Ureter (tissue), 1 donor: ENCODE measurements at regions not wholly inside any gene's neighbourhood (a gene's known extent, or its start where the extent isn't known, plus 50 kb on each side); places are given as distances from the start of the nearest gene placed in this dataset.

Source experiments
- DNase-seq: peaks from one replicate; pipeline ENCODE4 v3.0.0-alpha.2; 2020; ENCODE audit warnings: low spot score
- donor health status: DM: yes; HTN: yes; CAD: no.

DNA sequence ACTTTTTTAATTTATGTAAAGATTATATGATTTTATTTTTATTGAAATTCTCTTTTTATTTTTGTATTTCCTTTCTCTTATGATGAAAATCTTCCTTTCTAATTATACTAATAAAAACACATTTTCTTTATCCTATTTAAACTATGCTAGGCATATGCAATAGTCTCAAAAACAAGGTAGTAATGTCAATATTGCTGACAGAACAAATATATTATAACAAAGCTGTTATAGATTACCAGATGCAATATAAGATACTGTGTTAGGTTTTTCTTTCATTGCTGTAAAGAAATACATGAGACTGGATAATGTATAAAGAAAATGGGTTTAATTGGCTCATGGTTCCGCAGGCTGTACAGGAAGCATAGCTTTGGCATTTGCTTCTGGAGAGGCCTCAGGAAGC, 631.2 kb upstream of the SOX11 start:
- DNase-seq: no peak

DNA sequence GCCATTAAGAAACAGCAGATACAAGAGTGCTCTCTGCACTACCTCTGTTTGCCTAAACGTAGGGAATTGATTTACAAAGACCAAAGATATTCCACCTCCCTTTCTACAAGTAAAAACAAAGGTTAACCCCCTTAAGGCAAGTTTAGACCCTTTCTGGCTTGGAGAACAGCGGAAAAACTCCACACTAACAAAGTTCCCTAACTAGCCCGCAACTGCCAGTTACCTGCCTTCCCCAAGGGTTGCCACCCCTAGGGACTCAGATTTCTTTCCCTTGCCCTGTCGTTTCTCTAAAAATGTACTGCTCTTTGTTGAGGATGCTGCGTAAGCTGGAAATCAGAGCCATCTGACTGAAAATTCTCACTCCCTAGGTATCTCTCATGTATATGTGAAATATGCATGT, 627.5 kb upstream of the SOX11 start:
- DNase-seq: no peak

DNA sequence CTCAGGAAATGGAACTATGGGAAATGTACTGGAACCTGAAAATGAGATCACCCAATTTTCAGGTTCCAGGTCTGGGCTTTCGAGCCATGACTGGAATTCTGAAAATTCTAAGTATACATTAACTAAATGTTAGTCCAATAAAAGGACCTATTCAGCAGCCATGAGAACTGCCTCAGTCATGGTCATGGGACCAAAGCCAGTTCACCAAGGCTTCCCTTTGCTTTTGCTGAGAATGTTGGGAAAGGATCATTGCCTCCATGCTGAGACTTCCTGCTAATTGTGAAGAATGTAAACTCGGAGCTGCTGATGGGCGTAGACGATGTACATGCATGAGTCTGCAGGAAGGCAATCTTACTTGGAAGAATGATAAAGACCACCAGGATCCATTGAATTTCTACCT, 624.4 kb upstream of the SOX11 start:
- DNase-seq: no peak

DNA sequence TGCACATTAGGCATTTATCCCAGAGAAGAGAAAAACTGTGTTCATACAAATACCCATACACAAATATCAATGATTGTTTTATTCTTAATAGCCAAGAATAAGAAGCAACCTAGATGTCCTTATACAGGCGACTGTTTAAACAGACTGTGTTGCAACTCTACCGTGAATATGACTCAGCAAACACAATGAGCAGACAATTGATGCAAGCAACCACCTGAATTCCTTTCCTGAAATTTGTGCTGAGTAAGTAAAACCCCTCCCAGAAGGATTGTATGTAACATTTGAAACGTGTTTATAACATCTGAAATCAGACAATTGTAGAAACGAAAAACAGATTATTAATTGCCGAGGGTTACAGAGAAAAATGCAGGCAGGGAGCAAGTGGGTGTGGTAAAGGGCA, 621.9 kb upstream of the SOX11 start:
- no peak for DNase-seq

DNA sequence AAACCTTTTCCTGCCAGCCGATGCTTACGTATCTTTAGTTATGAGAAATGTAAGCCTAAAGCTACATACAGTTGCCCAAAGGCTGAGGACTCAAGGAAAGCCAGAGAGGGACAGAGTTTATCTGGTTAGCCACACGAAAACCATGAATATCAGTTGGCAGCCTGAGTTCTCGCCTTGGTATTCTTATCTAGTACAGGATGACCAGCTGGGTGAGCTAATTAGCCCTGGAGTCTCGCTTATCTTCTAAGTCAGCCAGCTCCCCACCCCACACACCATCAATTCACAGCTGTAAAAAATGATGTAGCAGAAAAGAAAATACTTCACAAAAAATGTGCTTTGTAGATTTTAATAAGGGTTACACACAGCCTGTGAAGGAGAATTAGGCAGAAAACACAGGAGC, 617.5 kb upstream of the SOX11 start:
- no peak for DNase-seq

DNA sequence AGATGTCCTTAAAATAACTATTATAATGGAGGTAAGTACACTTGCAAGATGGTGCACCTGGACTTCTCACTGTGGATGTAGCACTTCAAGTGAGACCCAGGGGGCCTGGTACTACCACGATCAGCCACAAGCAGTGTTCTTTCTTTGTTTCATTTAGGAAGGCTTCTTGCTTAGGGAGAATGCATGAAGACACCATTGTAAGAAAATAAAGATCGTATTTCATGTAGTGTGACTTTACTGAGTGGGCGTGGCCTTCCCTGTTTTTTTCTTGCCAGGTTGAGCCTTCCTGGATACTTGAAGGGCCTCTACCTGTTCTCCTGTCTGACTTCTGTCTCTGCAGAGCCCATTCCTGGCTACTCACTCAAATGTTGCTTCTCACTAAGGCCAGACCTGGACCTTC, 615.6 kb upstream of the SOX11 start:
- DNase-seq: no peak

DNA sequence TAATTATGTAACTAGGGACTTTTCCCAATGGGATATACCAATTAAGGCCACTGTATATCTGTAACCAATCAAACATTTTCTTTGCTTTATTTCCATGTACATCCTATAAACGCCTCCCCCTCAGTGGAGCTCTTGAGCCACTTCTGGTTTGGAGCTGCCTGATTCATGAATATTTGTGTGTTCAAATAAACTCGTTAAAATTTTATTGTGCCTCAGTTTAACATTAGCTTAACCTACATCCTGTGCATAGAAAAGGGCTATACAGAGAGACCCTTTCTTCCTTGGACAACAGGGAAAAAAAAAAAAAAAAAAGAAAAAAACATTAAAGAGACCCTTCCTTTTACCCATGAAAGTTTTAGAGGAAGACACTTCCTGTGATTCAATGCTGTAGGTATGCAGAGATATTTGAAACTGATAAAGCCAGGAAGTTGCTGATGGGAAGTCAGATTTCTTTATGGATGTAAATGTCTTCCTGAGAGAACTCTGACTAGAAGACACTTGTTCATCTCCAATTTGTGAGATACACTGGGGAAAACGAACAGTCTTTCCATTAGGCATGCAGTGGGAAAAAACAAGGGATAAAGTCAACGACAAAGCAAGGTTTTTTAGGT, 614.6 kb upstream of the SOX11 start:
- no peak for DNase-seq

DNA sequence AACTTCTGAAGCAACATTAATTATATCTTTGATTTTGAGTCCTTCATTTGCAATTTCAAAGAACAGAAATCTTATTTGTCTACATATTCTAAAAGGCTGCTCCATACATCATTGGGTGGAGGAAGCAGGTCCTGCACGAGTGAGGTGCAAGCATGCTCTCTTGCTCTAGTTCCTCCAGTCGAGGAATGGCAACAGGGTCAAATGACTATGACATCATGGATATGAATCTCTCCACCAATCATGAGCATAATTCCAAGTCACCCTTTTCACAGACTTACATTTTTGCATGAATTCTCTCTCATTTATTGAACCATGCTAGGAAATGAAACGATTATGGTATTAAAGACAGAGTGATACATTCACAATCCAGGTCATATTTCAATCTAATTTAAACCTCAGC, 608.8 kb upstream of the SOX11 start:
- DNase-seq: no peak

DNA sequence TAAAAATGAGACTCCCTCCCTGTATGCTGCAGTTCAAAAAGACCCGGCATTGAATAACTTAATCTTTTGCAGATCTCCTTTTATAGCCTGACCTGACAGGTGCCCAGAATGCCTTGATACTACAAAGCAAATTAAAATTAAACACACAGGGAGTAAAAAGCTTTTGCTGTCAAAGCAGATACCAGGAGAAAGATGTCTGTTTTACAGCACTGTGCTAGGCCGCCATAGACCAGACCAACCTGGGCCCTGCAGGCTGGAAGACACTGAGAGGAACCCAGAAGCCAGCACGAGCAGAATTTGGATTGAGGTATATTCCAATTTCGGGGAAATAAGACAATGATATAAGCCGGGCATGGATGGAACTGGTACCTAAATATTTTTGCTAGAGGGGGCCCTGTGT, 602.8 kb upstream of the SOX11 start:
- DNase-seq: no peak

DNA sequence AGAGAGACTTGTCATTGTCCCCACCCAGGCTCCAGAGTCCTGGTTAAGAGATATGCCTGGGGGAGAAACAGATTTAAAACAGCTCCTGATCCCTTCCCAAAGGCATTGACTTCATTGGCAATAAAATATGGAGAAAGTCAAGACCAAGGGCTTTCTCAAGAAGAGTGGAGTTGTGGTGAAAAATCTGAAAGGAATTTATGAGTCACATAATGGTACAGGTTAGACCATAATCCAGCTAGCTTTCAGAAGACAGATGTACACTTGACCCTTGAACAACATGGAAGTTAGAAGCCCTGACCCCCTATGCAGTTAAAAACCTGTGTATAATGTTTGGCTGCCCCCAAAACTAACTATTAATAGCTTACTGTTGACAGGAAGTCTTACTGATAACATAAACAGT, 599.1 kb upstream of the SOX11 start:
- DNase-seq: no peak

DNA sequence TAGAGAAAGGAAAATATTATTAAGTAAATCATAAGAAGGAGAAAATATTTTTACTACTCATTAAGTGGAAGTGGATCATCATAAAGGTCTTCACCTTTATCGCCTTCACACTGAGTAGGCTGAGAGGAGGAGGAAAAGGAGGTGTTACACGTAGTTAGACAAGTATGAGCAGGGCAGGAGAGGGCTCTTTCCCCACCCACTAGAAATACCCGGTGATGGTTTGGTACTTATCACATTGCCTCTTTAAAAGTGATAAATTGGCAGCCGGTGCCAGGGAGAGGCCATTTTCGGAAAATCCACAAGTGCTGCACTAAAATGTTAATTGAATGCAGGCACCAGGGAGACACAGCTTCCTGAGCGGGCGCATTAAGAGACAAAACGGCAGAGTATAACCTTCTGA, 598.7 kb upstream of the SOX11 start:
- no peak for DNase-seq

DNA sequence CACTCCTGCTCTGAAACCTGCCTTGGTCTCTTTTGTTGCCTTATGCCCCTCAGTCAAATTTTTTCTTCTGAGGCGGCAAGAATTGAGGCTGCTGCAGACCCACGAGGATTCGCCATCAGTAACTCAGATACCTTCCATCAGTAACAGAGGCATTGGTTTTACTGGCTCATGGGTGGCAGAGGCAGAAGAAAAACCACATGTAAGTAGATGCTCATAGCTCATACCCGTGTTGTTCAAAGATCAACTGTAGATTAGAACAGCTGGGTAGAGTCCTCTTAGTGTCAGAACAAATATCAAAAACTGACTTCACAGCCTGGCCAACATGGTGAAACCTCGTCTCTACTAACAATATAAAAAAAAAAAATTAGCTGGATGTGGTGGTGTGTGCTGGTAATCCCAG, 598.0 kb upstream of the SOX11 start:
- no peak for DNase-seq

DNA sequence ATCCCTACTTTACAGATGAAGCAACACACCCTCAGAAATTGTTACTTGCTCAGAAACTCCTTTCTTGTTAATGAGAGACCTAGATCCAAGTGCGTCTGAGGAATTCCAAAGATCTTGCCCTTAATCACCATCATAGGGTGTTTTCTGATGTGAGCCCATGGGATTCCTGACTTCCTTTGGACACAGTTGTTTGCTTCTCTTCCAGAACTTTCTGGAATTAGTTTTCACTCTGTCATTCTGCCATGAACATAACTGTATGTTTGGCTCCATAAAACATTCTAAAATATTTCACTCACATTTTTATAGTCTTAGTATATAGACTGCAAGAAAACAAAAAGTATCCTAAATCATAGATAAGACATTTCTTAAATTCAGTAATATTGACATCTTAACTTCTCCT, 593.9 kb upstream of the SOX11 start:
- DNase-seq: no peak

DNA sequence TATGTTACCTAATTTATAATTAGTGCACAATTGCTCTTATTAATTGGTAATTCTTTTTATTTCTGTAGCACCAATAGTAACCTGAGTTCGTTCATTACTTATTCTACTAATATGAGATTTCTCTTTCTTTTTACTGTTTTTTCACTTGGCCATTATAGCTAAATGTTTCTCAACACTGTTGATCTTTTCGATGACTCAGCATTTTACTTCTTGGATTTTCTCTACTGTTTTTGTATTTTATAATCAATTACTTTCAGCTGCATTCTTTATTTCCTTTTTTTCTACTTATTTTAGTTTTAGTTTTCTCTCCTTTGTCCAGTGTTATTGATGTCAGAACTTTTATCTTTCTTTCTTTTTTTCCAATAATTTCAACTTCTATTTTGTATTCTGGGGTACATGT, 589.4 kb upstream of the SOX11 start:
- DNase-seq: no peak

DNA sequence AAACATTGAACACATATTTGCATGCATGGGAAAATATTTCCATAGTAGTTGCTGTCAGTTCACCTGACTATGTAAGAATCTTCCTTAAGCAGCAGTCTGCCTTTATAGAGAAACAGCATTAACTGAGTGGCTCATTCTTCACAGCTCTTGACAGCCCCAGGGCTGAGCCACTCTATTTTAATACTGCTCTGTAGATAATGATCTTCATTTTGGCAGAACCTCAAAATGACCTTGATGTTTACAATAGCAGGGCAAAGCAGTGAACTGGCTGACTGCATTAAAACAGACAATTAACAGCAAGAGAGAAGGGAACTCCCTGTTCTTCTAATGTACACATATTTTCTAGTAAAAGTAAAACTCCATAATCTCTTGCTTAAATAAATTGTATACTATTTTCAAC, 580.6 kb upstream of the SOX11 start:
- no peak for DNase-seq

DNA sequence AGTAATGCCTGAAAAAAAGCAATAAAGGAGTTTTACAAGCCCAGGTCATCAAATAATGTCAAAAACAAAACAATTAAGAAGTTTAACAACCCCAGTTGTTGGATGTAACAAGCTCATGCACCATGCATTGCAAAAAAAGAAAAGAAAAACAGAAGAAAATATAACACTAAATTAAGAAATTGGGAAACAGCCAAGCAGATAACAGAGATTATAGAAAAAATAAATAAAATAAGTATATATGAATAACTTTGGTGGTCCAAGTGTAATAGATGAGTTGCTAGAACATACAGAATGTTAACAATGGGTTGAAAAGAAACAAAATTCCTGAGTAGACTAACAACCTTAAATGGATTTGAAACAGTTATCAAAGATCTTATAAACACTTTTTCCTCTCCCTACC, 573.1 kb upstream of the SOX11 start:
- DNase-seq: no peak

DNA sequence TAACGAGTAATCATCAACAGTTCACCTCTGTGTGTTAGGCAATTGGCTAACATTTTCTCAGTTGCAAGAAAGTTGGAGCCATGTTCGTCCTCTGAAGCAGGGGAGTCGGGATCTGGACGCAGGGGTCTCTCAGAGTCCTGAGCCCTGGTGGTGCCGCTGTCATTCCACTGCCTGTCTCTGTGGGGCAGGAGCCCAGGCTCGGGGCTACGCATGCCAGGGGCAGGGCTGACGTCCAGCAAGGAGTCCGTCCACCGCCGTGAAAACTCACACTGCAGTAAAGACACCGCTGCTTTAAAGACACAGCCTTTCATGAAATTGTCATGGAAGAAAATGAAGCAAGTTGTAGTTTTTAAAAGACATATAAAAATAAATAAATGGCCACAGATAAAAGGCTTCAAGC, 571.1 kb upstream of the SOX11 start:
- DNase-seq: no peak

DNA sequence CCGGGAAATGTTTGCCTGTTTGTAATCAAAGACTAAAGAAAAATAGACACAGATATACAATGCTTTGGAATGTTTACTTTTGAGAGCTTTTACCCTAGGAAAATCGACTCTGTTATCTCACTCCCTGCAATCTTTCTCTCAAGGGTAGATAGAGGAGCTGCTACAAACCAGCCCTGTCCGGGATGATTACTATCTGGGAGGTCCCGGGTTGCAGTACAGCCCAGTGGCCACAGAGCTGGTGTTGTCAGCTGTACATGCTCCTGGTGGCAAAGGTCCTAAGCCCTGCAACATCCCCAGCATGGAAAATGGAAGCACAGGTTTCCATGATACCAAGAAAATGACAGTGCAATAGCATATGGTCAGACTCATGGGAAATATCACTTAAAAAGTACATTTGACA, 570.5 kb upstream of the SOX11 start:
- DNase-seq: no peak

DNA sequence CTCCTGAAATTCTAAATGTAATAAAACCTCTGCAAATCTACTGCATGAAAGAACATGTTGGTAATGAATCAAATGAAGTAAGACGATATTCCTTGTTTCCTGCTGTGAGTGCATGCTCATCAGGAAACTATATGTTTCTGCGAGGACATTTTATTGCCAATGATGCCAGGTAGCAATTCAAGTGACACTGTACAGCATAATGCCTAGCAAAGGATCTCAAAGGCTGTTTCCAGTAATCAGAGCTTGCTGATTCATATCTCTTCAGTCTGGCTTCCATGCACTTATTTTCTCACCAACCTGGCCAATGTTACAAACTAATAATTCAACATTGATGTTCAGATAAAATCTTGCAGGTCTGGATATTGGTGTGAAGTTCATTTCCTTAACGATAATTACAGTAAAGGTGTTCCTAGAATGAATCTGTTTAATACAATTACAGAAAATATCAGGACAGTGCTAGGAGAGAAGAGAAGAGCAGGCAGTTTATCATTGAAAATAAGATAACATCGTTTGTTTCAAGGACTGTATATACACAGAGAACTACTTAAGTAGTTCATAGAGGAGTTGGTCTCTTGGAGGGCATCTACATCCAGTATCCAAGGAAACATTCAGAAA, 568.5 kb upstream of the SOX11 start:
- DNase-seq: no peak

DNA sequence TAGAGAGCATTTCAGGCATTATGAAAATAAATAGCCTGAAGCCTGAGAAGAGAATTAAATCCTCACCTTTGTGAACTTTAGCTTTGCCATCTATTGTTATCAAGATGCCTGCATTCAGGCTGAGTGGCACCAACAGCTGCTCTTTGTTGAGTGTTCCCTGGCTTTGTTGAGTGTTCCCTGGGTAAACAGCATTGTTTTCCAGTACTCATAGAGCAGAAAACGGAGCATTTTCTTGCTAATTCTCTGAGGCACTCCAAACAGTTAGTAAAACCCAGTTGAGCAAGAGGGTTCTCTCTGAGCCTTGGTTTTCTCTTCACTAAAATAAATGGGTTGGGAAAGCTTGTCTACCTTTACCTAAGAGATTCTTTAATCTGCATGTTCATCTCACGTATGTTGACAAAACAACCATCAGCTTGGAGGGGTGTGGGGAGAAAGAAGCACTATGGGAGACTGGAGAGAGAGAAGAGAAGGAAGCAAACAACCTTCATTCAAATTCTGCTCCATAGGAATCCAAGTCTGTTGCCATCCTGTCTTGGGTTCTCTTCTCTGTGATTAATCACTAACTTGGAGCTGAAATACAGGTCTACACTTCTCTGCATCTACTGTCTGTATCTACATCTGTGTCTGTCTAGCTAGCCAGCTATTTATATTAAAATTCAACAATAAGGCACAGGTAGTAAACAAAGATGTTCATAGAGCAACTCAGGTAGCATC, 567.0 kb upstream of the SOX11 start:
- no peak for DNase-seq

DNA sequence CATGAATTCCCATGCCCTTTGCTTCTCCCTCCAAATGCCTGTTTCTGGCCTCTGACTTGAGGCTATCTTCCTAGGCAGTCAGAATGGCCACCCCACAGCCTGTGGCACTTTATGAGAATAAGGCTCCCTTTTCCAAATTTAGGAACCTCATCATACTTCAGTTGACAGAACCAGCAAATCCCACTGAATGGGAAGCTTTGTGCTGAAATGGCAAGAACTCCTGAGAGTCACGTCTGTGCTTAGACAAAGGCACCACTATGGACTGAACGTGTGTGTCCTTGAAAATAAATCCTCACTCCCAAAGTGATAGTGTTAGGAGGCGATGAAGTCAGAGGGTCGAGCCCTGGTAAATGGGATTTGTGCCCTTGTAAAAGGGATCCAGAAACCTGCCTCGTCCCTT, 559.9 kb upstream of the SOX11 start:
- no peak for DNase-seq

DNA sequence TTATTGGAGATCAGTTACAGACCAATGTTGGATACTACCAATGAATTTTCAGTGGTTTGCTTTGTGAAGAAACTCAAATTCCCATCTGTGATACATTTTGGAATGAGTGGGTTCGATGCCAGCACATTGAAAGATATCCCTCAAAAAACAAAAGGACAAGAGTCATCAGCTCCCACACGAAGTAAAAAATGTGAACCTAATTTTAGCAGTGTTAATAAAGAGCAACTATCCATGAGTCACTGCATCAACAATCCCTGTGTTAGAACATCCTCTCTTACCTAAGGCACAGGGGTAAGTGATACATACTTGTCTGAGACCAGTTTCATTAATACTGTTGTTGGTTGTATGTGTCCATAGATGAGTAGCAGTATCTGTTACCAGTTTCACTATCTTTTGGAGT, 551.8 kb upstream of the SOX11 start:
- DNase-seq: no peak

DNA sequence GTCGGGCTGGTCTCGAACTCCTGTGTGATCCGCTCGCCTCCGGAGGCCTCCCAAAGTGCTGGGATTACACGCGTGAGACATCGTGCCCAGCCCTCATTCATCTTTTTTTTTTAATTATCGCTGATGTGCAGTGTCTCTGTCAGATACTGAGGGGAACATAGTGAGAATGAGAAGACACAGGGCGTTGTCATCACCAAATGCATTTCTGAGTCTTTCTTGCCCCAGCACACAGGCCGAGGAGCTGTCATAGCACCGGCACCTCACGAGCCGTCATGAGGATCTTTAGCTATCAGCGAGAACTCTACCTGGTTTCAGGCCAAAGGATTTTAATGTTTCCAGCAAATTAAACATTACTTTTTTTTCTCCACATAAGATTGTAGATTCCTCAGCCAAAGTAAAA, 548.0 kb upstream of the SOX11 start:
- no peak for DNase-seq

DNA sequence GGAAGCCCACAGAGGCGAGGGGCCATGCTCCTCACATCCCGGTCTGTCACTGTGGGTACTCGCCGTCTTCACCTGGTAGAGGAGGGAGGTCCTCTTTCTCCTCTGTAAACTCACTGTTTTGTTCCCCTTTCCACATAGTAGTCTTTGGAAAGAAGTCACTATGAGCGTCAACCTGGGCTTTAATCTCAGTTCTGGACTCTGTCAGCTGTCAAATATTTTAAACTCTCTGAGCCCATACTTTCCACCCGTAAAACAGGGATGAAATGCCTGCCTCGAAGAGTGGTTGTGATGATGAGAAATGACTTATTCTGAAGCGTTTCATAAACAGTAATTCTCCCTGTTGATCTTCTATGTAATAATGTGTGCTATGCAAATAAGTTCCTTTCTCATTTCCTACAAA, 547.1 kb upstream of the SOX11 start:
- DNase-seq: no peak
